T-helper 1 cell treated with Interleukin-12 subunit alpha and Interleukin-12 subunit beta and Interleukin-4 antibody, amounts not matched to agents 30 μg/mL and 1 μg/mL, for 36 hours (primary cell): ENCODE measurements at regions not wholly inside any gene's neighbourhood (a gene's known extent, or its start where the extent isn't known, plus 50 kb on each side); places are given as distances from the start of the nearest gene placed in this dataset.
"Not testable (repeated sequence)": the region's sequence is repeated elsewhere in the genome, so short reads cannot be mapped to it uniquely, and the experiment has no call there.

Source experiments
- H3K27ac Mint-ChIP-seq: one replicate; pipeline ENCODE4 v1.8.0; 2021; ENCODE audit warnings: mild to moderate bottlenecking, mixed read lengths
- H3K27me3 Mint-ChIP-seq: one replicate; pipeline ENCODE4 v1.8.0; 2021; ENCODE audit warnings: low read depth, mixed read lengths
- H3K36me3 Mint-ChIP-seq: one replicate; pipeline ENCODE4 v1.8.0; 2021; ENCODE audit warnings: low read depth, mixed read lengths
- H3K4me1 Mint-ChIP-seq: one replicate; pipeline ENCODE4 v1.8.0; 2021; ENCODE audit warnings: low read depth, mixed read lengths
- H3K4me3 Mint-ChIP-seq: one replicate; pipeline ENCODE4 v1.8.0; 2021; ENCODE audit warnings: mild to moderate bottlenecking, moderate library complexity, mixed read lengths
- H3K9me3 Mint-ChIP-seq: one replicate; pipeline ENCODE4 v1.8.0; 2021; ENCODE audit warnings: mixed read lengths

GRCh38 chr10:65194126-65194525 is 1672.9 kb downstream of the REEP3 start:
- no peaks in the 10 kb centered on the region for H3K36me3 Mint-ChIP-seq
- no peak overlapping the region for H3K4me3 Mint-ChIP-seq
- no peak overlapping the region for H3K27ac Mint-ChIP-seq
- H3K27me3 Mint-ChIP-seq: no peaks in the 10 kb centered on the region
- no peaks in the 10 kb centered on the region for H3K9me3 Mint-ChIP-seq
- no peaks in the 10 kb centered on the region for H3K4me1 Mint-ChIP-seq

- Mint-ChIP-seq H3K9me3 (no peaks in the 10 kb centered on the region), H3K27ac (no peak overlapping the region), H3K36me3 (no peaks in the 10 kb centered on the region), H3K27me3 (no peaks in the 10 kb centered on the region), H3K4me1 (no peaks in the 10 kb centered on the region), H3K4me3 (no peak overlapping the region)
Observed at GRCh38 chr10:65194555-65194954, 1673.4 kb downstream of the REEP3 start.

- no peaks in the 10 kb centered on the region for H3K9me3 Mint-ChIP-seq
- H3K27me3 Mint-ChIP-seq: no peaks in the 10 kb centered on the region
- no peaks in the 10 kb centered on the region for H3K36me3 Mint-ChIP-seq
- H3K4me1 Mint-ChIP-seq: no peaks in the 10 kb centered on the region
- no peak overlapping the region for H3K4me3 Mint-ChIP-seq
- no peak overlapping the region for H3K27ac Mint-ChIP-seq
Observed at GRCh38 chr10:65196111-65196510, 1674.9 kb downstream of the REEP3 start.

DNA sequence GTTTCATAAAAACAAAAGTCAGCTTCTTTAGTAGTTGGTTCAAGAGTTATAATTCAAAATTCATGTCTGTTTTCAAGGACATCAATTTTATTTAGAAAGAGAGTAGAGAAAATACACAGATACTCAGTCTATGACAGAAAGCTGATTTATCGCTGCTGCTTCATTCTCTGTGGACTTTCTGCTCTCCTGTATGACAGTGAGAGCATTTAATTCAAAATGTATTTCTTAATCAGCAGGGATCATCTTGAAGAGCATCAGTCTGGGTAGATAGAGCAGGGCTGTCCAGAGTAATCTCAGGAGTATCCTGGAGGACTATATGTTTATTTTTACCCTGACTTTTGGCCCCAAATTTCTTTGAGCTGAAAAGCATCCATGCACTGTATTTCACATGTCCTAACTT is 1676.7 kb downstream of the REEP3 start:
- Mint-ChIP-seq H3K4me1 (no peaks in the 10 kb centered on the region), H3K9me3 (no peaks in the 10 kb centered on the region), H3K36me3 (no peaks in the 10 kb centered on the region), H3K27ac (no peak overlapping the region), H3K27me3 (no peaks in the 10 kb centered on the region), H3K4me3 (no peak overlapping the region)

GRCh38 chr10:65201491-65201890 is 1680.3 kb downstream of the REEP3 start:
- H3K9me3 Mint-ChIP-seq: no peaks in the 10 kb centered on the region
- H3K4me1 Mint-ChIP-seq: no peaks in the 10 kb centered on the region
- no peaks in the 10 kb centered on the region for H3K27me3 Mint-ChIP-seq
- H3K36me3 Mint-ChIP-seq: no peaks in the 10 kb centered on the region
- no peak overlapping the region for H3K4me3 Mint-ChIP-seq
- H3K27ac Mint-ChIP-seq: no peak overlapping the region

DNA sequence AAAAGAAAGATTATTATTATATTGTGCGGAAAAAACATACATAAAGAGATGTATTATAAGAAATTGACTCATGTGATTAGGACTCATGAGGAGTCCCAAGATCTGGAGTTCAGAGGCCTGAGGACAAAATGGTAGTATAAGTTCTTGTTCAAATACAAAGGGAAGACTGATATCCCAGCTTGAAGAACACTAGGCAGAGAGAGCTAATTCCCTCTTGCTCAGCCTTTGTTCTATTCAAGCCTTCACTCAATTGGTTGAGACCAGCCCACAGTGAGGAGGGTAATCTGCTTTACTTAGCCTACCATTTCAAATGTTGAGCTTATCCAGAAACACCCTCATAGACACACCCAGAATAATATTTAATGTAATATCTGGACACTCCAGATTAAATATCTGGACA is 1683.8 kb downstream of the REEP3 start:
- Mint-ChIP-seq H3K36me3 (no peaks in the 10 kb centered on the region), H3K27ac (no peak overlapping the region), H3K4me3 (no peak overlapping the region), H3K9me3 (no peaks in the 10 kb centered on the region), H3K4me1 (no peaks in the 10 kb centered on the region), H3K27me3 (no peaks in the 10 kb centered on the region)

- H3K4me3 Mint-ChIP-seq: no peak overlapping the region
- H3K4me1 Mint-ChIP-seq: no peaks in the 10 kb centered on the region
- H3K27me3 Mint-ChIP-seq: no peaks in the 10 kb centered on the region
- H3K9me3 Mint-ChIP-seq: no peaks in the 10 kb centered on the region
- H3K36me3 Mint-ChIP-seq: no peaks in the 10 kb centered on the region
- no peak overlapping the region for H3K27ac Mint-ChIP-seq
Observed at GRCh38 chr10:65213170-65213569, 1692.0 kb downstream of the REEP3 start.

DNA sequence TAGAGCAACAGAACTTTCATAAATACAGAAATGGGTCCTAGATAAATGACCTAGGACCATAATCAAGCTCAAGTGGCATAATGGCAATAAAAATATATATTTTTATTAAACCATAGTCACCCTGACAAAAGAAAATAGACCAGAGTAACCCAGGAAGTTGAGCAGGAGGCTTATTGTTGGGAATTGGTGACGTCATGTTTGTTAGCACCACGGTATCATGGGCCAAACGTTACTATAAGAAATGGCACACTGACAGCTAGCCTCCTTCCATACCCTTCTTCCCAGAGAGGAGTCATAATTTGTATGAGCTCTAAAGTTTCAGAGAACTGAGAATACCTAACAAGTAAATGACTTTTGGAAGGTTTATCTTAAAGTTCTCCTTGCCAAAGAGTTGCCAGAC is 1698.2 kb downstream of the REEP3 start:
- H3K36me3 Mint-ChIP-seq: no peaks in the 10 kb centered on the region
- no peaks in the 10 kb centered on the region for H3K4me1 Mint-ChIP-seq
- no peak overlapping the region for H3K27ac Mint-ChIP-seq
- no peaks in the 10 kb centered on the region for H3K9me3 Mint-ChIP-seq
- H3K4me3 Mint-ChIP-seq: no peak overlapping the region
- no peaks in the 10 kb centered on the region for H3K27me3 Mint-ChIP-seq

DNA sequence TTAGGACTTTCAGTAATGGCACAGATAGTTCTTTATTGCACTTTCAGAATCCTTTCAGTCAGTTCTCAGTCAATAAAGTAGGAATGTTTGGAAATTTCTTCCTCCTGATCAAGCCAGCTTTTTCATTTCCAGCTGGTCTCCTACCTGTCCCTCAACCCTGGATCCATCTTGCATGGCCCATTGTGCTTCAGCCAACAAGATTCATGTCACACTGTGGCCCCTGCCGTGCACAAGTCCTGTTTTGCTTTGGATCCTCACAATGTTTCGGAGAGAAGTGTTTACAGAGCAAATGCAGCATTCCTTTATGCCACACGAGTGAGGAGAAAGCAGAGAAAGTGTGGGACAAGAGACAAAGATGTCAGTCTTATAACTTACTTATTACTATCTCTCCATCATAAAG is 1694.7 kb upstream of the LRRTM3 start:
- no peak overlapping the region for H3K27ac Mint-ChIP-seq
- H3K4me3 Mint-ChIP-seq: no peak overlapping the region
- no peaks in the 10 kb centered on the region for H3K4me1 Mint-ChIP-seq
- no peaks in the 10 kb centered on the region for H3K36me3 Mint-ChIP-seq
- peaks cover 3% of the 10 kb centered on the region for H3K9me3 Mint-ChIP-seq
- no peaks in the 10 kb centered on the region for H3K27me3 Mint-ChIP-seq

- no peaks in the 10 kb centered on the region for H3K36me3 Mint-ChIP-seq
- H3K4me3 Mint-ChIP-seq: no peak overlapping the region
- H3K27me3 Mint-ChIP-seq: no peaks in the 10 kb centered on the region
- no peaks in the 10 kb centered on the region for H3K4me1 Mint-ChIP-seq
- no peak overlapping the region for H3K27ac Mint-ChIP-seq
- H3K9me3 Mint-ChIP-seq: peaks cover 6% of the 10 kb centered on the region
Observed at GRCh38 chr10:65234261-65234660, 1691.6 kb upstream of the LRRTM3 start.

DNA sequence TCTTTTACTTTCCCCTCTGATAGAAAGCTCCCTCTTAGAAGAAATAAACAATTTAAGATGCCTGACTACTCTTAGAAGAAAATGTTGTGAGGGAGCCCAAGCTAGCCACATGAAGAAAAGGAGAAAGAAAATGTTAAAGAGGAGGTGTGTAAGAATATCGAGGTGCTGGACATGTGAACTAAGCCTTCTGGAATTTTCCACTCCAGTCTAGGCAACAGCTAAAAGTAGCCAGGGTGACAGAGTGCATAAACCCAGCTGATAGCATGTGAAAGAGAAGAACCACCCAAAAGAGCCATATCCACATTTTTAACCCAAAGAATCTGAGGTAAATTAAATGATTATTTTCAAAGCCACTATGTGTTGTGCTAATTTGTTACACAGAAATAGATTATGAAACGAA is 1690.6 kb upstream of the LRRTM3 start:
- no peak overlapping the region for H3K27ac Mint-ChIP-seq
- H3K4me3 Mint-ChIP-seq: no peak overlapping the region
- peaks cover 3% of the 10 kb centered on the region for H3K9me3 Mint-ChIP-seq
- H3K4me1 Mint-ChIP-seq: no peaks in the 10 kb centered on the region
- no peaks in the 10 kb centered on the region for H3K27me3 Mint-ChIP-seq
- no peaks in the 10 kb centered on the region for H3K36me3 Mint-ChIP-seq

DNA sequence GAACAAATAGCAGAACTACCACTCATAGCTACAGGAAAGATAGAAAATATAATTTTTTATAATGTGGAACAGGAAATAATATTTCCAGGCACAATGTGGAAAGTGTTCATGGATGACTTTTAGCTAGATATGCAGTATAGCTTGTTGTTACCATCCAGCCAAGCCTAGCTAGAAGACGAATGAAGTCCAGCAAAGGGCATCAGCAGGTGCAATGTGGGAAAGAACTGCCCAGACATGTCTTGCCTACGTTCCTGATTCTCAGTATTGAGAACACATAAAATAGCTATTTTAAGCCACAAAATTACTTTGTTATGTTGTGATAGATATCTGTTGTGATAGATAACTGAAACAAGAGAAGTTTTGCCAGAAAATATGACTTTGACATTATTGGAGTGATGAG is 1690.0 kb upstream of the LRRTM3 start:
- Mint-ChIP-seq H3K27ac (no peak overlapping the region), H3K4me3 (no peak overlapping the region), H3K36me3 (no peaks in the 10 kb centered on the region), H3K9me3 (peaks cover 3% of the 10 kb centered on the region), H3K27me3 (no peaks in the 10 kb centered on the region), H3K4me1 (no peaks in the 10 kb centered on the region)

DNA sequence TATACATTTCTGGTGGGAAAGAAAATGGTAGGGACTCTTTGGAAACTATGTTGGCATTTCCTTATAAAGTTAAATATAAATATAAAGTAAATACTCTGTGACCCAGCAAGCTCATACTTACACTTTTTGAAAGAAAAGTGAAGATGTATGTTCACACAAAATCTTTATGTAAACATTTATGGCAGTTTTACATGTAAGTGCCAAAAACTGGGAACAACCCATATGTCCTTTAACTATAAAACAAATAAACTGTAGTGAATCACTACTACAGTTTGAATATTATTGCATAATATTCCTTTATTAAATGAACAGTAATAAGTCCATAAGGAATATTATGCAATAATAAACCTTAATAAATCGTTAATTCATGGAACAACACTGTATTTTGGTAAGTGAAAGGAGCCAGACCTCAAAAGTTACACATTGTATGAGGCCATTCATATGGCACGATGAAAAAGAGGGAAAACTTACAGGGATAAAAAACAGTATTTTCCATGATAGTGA is 1660.3 kb upstream of the LRRTM3 start:
- Mint-ChIP-seq H3K4me1 (no peaks in the 10 kb centered on the region), H3K9me3 (peaks cover 14% of the 10 kb centered on the region), H3K36me3 (no peaks in the 10 kb centered on the region), H3K27me3 (no peaks in the 10 kb centered on the region), H3K27ac (no peak overlapping the region), H3K4me3 (no peak overlapping the region)

GRCh38 chr10:65269551-65269950 is 1656.3 kb upstream of the LRRTM3 start:
- H3K4me1 Mint-ChIP-seq, H3K4me3 Mint-ChIP-seq, H3K9me3 Mint-ChIP-seq, H3K27ac Mint-ChIP-seq, H3K36me3 Mint-ChIP-seq, H3K27me3 Mint-ChIP-seq: not testable (repeated sequence)

DNA sequence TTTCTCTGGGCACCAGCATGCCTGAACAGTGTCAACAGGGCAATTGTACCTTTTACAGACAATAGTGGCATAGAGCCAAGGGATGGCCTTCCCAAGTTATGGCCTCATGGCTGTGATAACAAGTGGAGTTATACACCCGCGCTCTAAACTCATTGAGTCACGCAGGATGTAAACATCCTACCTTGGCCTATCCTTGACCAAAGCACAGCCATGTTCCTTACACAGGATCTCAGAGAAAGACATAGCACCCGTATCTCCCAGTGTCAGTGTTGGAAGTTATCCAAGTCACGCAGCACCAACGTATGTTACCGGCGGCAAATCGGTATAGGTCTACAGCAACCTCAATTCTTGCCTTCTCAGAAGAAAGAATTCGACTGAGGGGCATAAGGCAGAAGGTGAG is 1654.9 kb upstream of the LRRTM3 start:
- H3K4me3 Mint-ChIP-seq: no peak overlapping the region
- no peak overlapping the region for H3K27ac Mint-ChIP-seq
- H3K4me1 Mint-ChIP-seq: no peaks in the 10 kb centered on the region
- peaks cover 5% of the 10 kb centered on the region for H3K9me3 Mint-ChIP-seq
- H3K27me3 Mint-ChIP-seq: no peaks in the 10 kb centered on the region
- H3K36me3 Mint-ChIP-seq: no peaks in the 10 kb centered on the region

DNA sequence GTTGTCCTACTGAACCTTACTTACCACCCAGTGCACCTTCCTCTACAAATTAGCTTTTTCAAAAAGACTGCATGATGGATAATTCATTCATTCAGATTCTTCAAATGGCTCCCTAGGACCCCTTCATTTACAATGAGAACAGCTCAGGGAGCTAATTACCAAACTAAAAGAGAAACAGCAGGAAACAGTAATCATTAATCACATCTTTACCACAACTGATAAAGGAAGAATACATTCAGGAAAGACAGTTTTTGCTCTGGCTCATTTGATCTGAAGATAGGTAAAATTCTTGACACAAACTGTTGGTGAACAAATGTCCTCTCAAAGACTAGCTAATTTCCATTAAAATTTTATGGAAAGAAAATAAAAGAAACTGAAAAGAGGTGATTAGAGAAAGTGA is 1652.7 kb upstream of the LRRTM3 start:
- peaks cover 7% of the 10 kb centered on the region for H3K9me3 Mint-ChIP-seq

More for the DNA sequence above, 1652.7 kb upstream of the LRRTM3 start:
- H3K36me3 Mint-ChIP-seq: no peaks in the 10 kb centered on the region
- no peak overlapping the region for H3K4me3 Mint-ChIP-seq
- H3K27me3 Mint-ChIP-seq: no peaks in the 10 kb centered on the region
- H3K27ac Mint-ChIP-seq: no peak overlapping the region
- no peaks in the 10 kb centered on the region for H3K4me1 Mint-ChIP-seq
